Dedifferentiated amniotic fluid mesenchymal stem cell (primary cell): ENCODE measurements at regions not wholly inside any gene's neighbourhood (a gene's known extent, or its start where the extent isn't known, plus 50 kb on each side); places are given as distances from the start of the nearest gene placed in this dataset.

ENCODE experiments used
- DNase-seq: peaks from one replicate; pipeline ENCODE4 v3.0.0-alpha.2; 2016; ENCODE audit errors: extremely low spot score

GRCh38 chr3:72401005-72401545, 447.2 kb downstream of the SHQ1 start:
- DNase-seq = no peak

- DNase-seq = no peak
These were observed 449.5 kb downstream of the SHQ1 start for GRCh38 chr3:72398781-72399180.

- DNase-seq = no peak
These were observed 450.7 kb downstream of the SHQ1 start for GRCh38 chr3:72397586-72397985.

GRCh38 chr3:72396899-72397298, 451.3 kb downstream of the SHQ1 start:
- DNase-seq = no peak

- DNase-seq = no peak
These were observed 452.4 kb downstream of the SHQ1 start for GRCh38 chr3:72395776-72396311.

- DNase-seq = no peak
These were observed 454.8 kb downstream of the SHQ1 start for GRCh38 chr3:72393455-72393854.

GRCh38 chr3:72391659-72392058, 456.6 kb downstream of the SHQ1 start:
- no peak for DNase-seq

GRCh38 chr3:72390841-72391240, 457.4 kb downstream of the SHQ1 start:
- no peak for DNase-seq

GRCh38 chr3:72388644-72389043, 459.6 kb downstream of the SHQ1 start:
- no peak for DNase-seq

GRCh38 chr3:72388117-72388516, 460.1 kb downstream of the SHQ1 start:
- no peak for DNase-seq

- DNase-seq = no peak
These were observed 461.8 kb downstream of the SHQ1 start for GRCh38 chr3:72386327-72387000.

GRCh38 chr3:72385167-72385566, 463.1 kb downstream of the SHQ1 start:
- DNase-seq = no peak

- no peak for DNase-seq
These were observed 463.6 kb downstream of the SHQ1 start for GRCh38 chr3:72384602-72385001.

GRCh38 chr3:72383883-72384282, 464.4 kb downstream of the SHQ1 start:
- no peak for DNase-seq

- no peak for DNase-seq
These were observed 465.0 kb downstream of the SHQ1 start for GRCh38 chr3:72383230-72383629.

GRCh38 chr3:72382460-72382859, 465.8 kb downstream of the SHQ1 start:
- DNase-seq = no peak

- DNase-seq = no peak
These were observed 466.7 kb downstream of the SHQ1 start for GRCh38 chr3:72381584-72381983.

- DNase-seq = no peak
These were observed 467.3 kb downstream of the SHQ1 start for GRCh38 chr3:72380711-72381493.

- DNase-seq = peak; percentile 56
These were observed 468.1 kb downstream of the SHQ1 start for GRCh38 chr3:72380193-72380592.

GRCh38 chr3:72379500-72380187, 468.6 kb downstream of the SHQ1 start:
- no peak for DNase-seq

GRCh38 chr3:72378287-72378686, 470.0 kb downstream of the SHQ1 start:
- DNase-seq = no peak
